WTC11 (cell line): ENCODE measurements at regions not wholly inside any gene's neighbourhood (a gene's known extent, or its start where the extent isn't known, plus 50 kb on each side); places are given as distances from the start of the nearest gene placed in this dataset.
"Not testable (repeated sequence)": the region's sequence is repeated elsewhere in the genome, so short reads cannot be mapped to it uniquely, and the experiment has no call there.

ENCODE experiments used
- ESRRA ChIP-seq: sonication (generic); formaldehyde crosslinking; IDR thresholded peaks from 2 replicates; pipeline ENCODE4 v1.8.1; 2022; ENCODE audit warnings: mild to moderate bottlenecking, missing genetic modification reagents, borderline replicate concordance
- NR1H2 ChIP-seq: sonication (generic); formaldehyde crosslinking; IDR thresholded peaks from 2 replicates; pipeline ENCODE4 v1.9.0; 2021; ENCODE audit warnings: mild to moderate bottlenecking, moderate library complexity, missing genetic modification reagents
- NR2C2 ChIP-seq: sonication (generic); formaldehyde crosslinking; IDR thresholded peaks from 2 replicates; pipeline ENCODE4 v1.8.0; 2022; ENCODE audit warnings: mild to moderate bottlenecking, missing genetic modification reagents
- TF ChIP-seq, protein P1 (sequence below): fragments of 200-600 bp; IDR thresholded peaks from 2 replicates; pipeline ENCODE4 v1.8.0; 2022; ENCODE audit warnings: antibody characterized with exemption
- TF ChIP-seq, protein P2 (sequence below): sonication (generic); formaldehyde crosslinking; IDR thresholded peaks from 2 replicates; pipeline ENCODE4 v1.8.1; 2023; ENCODE audit warnings: mild to moderate bottlenecking, missing genetic modification reagents, moderate library complexity
- TF ChIP-seq, protein P3 (sequence below): fragments of 250-450 bp; sonication (Bioruptor Pico); IDR thresholded peaks from 2 replicates; pipeline ENCODE4 v2.1.2; 2022; ENCODE audit warnings: mild to moderate bottlenecking, moderate library complexity

DNA sequence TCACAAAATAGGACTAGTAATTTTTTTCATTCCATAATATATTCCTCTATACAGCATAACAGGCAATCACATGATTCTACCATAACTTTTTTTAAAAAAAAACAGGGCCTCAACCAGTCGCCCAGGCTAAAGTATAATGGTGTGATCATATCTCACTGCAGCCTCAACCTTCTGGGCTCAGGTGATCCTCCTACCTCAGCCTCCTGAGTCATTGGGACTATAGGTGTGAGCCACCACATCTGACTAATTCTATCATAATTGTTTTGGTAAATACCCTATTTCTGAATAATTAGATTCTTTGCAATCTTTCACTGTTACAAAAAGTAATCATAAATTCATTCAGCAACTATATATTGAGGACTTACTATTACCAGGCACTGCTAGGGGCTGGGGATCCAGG lies 137.8 kb downstream of the KLRB1 start:
- TF ChIP-seq, protein P1, sequence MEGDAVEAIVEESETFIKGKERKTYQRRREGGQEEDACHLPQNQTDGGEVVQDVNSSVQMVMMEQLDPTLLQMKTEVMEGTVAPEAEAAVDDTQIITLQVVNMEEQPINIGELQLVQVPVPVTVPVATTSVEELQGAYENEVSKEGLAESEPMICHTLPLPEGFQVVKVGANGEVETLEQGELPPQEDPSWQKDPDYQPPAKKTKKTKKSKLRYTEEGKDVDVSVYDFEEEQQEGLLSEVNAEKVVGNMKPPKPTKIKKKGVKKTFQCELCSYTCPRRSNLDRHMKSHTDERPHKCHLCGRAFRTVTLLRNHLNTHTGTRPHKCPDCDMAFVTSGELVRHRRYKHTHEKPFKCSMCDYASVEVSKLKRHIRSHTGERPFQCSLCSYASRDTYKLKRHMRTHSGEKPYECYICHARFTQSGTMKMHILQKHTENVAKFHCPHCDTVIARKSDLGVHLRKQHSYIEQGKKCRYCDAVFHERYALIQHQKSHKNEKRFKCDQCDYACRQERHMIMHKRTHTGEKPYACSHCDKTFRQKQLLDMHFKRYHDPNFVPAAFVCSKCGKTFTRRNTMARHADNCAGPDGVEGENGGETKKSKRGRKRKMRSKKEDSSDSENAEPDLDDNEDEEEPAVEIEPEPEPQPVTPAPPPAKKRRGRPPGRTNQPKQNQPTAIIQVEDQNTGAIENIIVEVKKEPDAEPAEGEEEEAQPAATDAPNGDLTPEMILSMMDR = not testable (repeated sequence)
- TF ChIP-seq, protein P2, sequence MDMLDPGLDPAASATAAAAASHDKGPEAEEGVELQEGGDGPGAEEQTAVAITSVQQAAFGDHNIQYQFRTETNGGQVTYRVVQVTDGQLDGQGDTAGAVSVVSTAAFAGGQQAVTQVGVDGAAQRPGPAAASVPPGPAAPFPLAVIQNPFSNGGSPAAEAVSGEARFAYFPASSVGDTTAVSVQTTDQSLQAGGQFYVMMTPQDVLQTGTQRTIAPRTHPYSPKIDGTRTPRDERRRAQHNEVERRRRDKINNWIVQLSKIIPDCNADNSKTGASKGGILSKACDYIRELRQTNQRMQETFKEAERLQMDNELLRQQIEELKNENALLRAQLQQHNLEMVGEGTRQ (CRISPR knock-in tag) = not testable (repeated sequence)
- not testable (repeated sequence) for TF ChIP-seq NR1H2, ESRRA, NR2C2 (CRISPR knock-in tag)
- TF ChIP-seq, protein P3, sequence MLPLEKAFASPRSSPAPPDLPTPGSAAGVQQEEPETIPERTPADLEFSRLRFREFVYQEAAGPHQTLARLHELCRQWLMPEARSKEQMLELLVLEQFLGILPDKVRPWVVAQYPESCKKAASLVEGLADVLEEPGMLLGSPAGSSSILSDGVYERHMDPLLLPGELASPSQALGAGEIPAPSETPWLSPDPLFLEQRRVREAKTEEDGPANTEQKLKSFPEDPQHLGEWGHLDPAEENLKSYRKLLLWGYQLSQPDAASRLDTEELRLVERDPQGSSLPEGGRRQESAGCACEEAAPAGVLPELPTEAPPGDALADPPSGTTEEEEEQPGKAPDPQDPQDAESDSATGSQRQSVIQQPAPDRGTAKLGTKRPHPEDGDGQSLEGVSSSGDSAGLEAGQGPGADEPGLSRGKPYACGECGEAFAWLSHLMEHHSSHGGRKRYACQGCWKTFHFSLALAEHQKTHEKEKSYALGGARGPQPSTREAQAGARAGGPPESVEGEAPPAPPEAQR = not testable (repeated sequence)
